GM19395 (cell line): ENCODE measurements at regions not wholly inside any gene's neighbourhood (a gene's known extent, or its start where the extent isn't known, plus 50 kb on each side); places are given as distances from the start of the nearest gene placed in this dataset.
"Not testable (repeated sequence)": the region's sequence is repeated elsewhere in the genome, so short reads cannot be mapped to it uniquely, and the experiment has no call there.

Experiments
- ATAC-seq: cut with Tn5 transposase; IDR thresholded peaks from one replicate; pipeline ENCODE4 v1.9.1; 2021; ENCODE audit warnings: mild to moderate bottlenecking, moderate library complexity; ENCODE audit not compliant: unreplicated experiment

- no peak for ATAC-seq
Observed at GRCh38 chr14:83838226-83838625, 1691.7 kb upstream of the FLRT2 start.

DNA sequence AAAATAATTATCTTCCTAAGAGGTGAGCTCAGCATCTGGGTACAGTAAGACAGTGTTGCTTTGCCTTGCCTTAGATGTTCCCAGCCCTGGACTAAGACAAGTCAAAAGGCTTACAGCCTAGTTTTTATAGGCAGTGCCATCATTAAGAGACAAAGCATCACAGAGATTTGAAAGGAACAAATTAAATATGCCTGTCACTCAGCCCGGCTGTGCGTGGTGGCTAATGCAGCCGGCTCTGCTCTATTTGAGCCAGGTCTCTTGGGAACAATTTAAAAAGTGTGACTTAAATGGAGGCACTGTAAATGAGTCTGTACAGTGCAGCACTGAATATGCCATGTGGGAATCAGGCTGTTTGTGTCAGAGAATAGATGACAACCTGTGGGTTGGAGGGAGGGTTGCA lies 1687.4 kb upstream of the FLRT2 start:
- ATAC-seq, result no peak

DNA sequence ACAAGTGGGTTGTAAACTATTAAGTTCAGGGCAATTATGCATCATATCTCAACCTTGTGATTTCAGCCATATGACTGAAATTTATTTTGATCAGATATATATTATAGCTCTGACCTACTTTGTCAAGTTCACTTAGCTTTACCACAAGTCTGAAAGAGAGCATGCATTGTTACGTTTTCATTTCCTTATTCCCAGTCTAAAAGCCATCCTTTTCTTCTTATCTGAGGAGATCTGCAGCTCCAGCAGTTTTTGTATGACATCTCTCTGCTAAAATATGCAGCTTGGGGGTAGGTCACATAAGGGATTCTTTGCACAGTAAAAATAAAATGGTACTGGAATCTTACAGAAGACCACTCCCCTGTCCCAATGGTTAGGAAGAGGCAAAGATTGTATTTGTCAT lies 1682.8 kb upstream of the FLRT2 start:
- ATAC-seq, result no peak

GRCh38 chr14:83850092-83850491 lies 1679.9 kb upstream of the FLRT2 start:
- ATAC-seq, result no peak

DNA sequence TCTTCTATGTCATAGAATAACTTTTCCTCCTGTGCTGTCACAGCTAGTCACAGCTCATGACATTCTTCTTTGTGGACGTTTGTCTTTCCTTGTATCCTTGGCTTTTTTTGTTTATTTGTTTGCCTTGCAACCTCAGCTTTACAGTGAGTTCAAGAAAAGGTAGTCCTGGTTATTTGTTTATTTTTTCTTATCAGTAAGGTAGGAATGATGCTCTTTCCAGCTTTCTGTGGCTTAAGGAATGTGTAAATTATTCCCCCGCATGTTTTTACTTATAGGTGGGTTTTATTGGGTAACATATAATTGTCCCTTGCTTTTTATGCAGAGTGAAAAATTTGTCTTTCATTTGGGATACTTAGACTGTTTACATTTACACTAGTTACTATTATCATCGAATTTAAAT lies 1673.6 kb upstream of the FLRT2 start:
- ATAC-seq, result no peak

GRCh38 chr14:83860631-83861155 lies 1669.3 kb upstream of the FLRT2 start:
- no peak for ATAC-seq

DNA sequence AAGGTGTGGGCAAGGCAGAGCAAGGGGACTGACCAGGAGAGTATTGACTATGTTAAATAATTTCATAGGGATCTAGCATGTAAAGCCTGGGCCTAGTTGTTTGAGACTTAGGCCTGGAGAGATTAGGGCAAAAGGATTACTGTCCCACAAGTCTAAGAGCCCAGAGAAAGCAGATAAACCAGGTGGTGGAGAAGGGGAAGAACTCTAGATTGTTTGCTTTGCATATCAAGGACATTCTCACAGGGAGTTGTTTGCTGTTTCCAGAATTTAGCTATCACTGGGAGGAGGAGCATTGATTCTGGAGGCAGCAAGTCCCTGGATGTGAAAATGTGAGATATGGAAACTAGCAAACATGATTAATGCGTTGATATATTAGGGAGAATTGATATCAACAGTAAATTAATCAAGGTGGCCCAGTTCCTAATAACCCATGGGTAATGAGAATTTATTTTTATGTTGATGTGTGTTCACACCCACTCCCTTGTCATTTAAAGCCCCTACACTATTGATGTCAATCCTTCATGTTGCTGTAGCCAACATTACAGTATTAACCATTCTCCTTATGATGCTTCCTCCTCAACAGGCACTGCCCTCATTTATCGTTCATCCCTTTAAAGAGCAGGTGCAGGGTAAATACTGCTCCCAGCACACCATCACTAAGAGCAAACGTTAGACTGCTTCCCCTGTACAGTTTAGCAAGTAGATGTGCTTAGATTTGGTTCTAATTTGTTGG lies 1666.7 kb upstream of the FLRT2 start:
- ATAC-seq, result no peak

DNA sequence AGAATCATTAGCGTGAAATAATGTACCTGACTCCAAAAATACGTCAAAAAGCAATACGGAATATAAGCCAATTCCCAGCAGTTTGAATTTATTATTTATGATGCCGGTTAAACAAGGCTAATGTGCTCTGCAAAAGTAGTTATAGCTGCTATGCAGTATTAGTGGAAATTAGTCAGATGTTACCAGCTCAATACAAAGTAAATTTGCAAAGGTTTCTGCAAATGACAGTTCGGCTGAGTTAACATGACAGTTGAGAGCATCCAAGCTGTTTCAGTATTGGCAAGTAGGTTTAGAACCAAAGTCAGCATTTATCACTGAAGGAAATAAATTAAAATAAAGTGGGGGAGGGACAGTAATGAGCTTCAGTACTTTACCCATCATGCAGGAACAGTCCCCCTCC lies 1665.8 kb upstream of the FLRT2 start:
- ATAC-seq, result no peak

DNA sequence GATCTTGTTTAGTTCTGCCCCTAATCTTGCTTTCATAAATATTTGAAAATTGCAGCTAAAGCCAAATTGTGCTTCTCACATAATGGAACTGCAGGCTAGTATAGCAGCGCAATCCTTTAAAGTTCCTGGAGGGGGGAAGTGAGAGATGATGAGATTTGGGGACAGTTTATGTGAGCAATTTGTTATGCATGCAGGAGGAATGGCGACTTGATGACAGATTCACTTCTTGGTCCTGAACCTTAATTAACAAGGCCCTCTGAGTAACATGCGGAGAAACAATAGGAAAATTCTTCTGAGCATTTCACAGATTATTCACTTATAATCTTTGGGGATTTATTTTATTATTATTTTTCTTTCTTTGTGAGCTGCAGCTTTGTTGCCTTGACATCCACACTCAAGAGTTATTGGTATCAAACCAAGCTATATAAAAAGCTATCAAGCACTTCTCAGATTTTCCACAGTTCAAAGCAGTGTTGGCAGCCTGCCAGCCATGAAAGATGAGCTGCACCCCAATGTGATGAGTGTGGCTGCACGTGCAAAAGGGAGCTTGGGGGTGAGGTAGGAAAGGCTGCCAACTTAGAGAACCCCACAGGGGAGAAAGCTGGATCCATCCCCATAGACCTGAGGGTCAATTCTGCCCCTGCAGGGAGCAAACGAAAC lies 1662.2 kb upstream of the FLRT2 start:
- ATAC-seq, result no peak

DNA sequence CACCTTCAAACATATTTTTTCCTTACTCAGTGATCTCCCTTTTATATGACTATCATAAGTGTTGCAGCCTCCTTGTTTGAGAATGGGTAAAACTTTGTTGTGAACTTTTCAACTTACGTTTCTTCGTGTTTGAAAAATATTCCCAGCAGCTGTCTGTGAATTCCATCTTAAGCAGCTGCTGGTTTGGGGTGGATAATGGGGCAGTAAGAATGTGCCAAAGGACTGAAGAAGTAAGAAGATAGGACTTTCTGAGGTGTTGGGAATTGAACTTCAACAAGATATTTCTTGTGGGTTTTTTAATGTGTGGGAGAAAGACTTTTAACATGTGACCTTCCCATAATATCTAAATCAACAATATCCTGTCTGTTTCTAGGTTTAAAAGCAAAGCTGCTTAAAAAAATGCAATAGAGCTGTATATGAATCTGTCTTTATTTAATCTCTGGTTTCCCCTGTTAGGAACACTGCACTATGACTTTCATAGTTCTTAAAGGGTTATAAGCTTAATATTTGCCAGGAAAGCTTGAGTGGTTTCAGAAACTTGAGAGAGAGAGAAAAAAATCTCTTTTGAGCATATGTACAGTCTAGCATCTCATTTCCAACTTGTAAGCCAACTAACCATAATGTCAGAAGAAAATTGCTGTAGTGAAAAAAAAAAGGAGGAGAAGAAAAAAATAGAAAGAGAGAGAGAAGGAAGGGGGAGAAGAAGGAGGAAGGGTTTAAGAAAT lies 1659.2 kb upstream of the FLRT2 start:
- no peak for ATAC-seq

DNA sequence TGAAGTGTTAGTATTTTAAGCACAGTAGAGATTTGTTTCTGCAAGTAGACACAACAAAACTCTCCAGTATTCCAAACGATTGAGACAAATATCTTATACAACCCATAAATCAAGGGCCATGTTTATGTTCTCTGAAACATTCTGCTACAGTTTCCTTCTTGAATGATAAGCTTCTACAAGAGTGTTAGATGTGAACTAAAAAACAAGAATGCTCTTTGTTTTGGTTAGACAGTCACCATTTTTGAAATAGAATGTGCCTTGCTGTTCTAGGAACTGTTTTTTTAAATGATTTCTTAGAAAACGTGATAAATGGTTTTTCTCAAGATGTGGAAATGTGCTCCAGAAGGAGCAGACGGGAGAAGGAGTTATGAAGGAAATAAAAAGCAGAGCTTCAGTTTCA lies 1656.3 kb upstream of the FLRT2 start:
- no peak for ATAC-seq

DNA sequence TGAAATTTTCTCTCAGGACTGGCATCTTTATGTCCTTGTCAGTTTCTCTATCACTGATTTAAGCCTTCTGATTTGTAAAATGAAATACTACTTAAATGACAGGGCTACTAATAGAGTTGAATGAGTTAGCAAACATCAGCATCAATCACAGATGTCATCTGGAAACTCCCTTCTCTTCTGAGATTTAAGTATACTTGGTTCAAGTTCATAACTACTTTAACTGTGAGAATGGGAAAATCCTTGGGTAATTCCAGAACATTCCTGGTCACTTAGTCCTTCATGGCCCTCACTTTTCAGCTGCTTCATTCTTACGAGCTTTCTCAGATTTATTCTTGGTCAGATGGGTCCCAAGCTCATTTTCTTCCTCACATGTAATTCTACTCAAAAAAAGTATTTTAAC lies 1655.3 kb upstream of the FLRT2 start:
- ATAC-seq, result no peak

DNA sequence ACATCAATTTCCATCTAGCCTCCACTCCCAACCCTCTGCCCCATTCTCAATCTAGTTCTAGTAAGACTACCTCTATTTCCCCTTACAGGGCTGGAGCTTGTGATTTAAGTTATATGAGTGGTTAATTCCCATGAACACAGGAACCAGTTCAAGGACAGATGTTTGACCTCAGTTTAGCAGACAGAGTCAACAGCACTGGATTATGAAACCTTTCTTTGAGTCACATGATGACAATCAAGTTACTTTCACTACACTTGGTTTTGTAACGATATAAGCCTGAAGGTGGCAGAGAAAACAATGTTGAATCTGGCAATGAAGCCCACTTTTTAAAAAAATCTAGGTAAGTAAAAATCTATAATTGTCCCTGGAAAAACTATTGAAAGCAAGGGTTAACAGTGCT lies 1646.2 kb upstream of the FLRT2 start:
- no peak for ATAC-seq

GRCh38 chr14:83885837-83886293 lies 1644.1 kb upstream of the FLRT2 start:
- ATAC-seq, result no peak

DNA sequence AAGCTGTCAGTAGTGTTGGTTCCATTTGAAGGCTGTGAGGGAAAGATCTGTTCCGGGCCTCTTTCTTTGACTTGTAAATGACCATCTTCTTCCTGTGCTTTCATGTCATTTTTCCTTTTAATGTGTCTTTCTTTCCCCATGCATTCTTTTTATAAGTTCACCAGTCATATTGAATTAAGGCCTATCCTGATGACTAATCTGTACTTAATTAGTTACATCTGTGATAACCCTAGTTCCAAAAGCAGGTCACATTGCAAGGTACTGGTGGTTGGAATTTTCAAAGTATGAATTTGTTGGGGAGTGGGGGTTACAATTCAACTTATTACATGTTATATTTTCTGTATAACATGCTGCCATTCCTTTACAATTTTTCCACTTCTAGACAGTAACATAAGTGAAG lies 1642.1 kb upstream of the FLRT2 start:
- ATAC-seq, result no peak

DNA sequence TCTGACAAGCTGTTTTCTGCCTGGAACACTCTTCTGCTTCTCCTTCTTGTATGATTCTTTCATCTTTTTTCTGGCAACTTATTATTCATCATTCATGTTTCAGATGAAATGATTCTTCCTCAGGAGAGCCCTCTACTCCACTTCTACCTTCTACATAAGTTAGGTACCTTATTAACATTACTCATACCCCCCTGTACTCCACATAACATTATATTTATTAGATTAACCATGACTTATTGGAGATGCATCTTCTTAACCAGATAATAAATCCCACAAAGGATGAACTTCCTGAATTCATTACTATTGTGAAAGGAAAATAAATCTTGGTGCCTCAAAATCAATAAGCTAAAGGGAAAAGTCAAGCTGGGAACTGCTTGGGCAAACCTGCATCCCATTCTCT lies 1636.5 kb upstream of the FLRT2 start:
- ATAC-seq, result no peak

DNA sequence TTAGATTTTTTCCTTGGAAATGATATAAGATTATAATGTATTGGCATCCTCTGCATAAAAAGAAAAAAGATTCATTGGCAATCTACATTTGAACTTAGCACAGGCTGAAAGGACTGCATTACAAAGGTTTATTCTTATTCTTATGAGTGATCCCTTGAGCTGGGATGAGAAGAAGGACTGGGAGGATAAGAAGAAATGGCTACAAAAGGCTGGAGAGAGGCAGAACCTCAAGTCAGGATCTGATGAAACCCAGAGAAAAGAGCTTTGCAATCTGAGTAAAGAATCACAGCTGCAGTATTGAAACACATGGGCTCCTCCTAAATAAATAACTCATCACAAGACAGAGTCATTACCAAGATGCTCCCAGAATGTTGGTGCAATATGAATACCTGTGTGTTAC lies 1635.4 kb upstream of the FLRT2 start:
- no peak for ATAC-seq

GRCh38 chr14:83898558-83898957 lies 1631.4 kb upstream of the FLRT2 start:
- ATAC-seq, result not testable (repeated sequence)

DNA sequence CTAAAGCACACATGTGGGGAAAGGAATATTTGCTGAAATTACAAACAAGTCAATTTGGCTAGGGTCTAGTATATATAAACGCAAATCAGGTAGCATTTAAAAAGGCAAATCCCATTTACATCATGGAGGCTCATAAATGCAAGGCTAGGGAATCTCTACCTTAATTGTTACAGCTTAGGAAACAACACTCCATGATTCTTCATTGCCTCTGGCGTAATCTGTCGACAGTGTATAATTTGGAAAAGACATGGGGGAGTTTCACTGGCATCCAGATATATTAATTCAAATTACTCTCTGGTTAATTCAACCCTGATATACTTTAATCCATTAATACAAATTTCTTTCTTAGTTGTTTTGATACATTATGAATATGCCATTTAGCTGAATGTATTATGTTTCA lies 1630.2 kb upstream of the FLRT2 start:
- no peak for ATAC-seq

GRCh38 chr14:83905157-83905556 lies 1624.8 kb upstream of the FLRT2 start:
- no peak for ATAC-seq

GRCh38 chr14:83908419-83908818 lies 1621.5 kb upstream of the FLRT2 start:
- ATAC-seq, result no peak

- no peak for ATAC-seq
Observed at GRCh38 chr14:83909507-83909906, 1620.4 kb upstream of the FLRT2 start.
